Inflammatory macrophage (primary cell): ENCODE measurements at regions not wholly inside any gene's neighbourhood (a gene's known extent, or its start where the extent isn't known, plus 50 kb on each side); places are given as distances from the start of the nearest gene placed in this dataset.

Experiments
- DNase-seq, 2 donors: peaks; one replicate each; pipeline ENCODE4 v3.0.0-alpha.2; 2020 to 2022

GRCh38 chr4:35038079-35038805 lies 1206.1 kb downstream of the ARAP2 start:
- no peak for DNase-seq

GRCh38 chr4:35038845-35039244 lies 1205.5 kb downstream of the ARAP2 start:
- DNase-seq, result no peak

- DNase-seq, result no peak
Measured at GRCh38 chr4:35052546-35052945, 1191.8 kb downstream of the ARAP2 start.

DNA sequence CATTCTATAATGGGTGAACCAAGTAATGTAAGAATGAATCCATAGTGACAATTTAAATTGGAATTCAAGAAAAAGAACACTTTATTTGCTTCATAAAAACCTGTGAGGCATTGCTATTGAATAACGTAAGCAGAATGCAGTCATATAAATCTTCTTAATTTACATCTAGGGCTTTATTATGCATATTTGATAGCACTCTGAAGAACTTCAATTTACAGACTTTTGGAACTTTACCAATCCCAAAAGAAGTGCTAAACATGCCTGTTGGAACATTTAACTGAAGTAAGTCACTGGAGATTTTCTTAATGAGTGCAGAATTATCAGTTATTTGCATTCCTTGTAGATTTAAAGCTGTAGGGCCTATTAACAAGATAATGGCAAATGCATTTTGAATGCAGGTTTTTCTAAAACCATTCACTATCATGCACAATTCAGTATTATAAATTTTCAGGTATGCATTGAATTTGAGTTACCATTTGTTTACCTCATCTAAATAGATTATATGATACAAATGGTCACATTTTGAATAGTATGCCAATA lies 1181.2 kb downstream of the ARAP2 start:
- no peak for DNase-seq

GRCh38 chr4:35066406-35066805 lies 1177.9 kb downstream of the ARAP2 start:
- no peak for DNase-seq

- no peak for DNase-seq
Measured at GRCh38 chr4:35080799-35081198, 1163.5 kb downstream of the ARAP2 start.

DNA sequence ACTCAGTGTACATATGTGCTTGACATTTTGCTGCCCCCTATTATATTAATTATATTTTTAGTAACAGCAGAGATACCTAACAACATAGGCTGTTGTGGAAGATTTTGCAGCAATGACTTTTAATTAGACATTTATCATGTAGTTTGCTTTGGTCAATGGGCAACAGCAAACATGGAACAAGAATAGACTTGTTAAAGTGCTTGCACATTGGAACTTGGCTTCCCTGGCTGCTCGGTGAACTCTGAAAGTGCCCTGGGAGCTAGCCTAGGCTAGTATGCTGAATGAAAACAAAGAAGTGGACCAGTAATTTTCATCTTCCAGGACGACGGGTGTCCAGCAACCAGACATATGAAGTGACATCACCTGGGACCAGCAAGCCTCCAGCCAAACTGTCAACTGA lies 1157.1 kb downstream of the ARAP2 start:
- DNase-seq, result no peak

GRCh38 chr4:35100932-35101331 lies 1143.4 kb downstream of the ARAP2 start:
- DNase-seq, result no peak

DNA sequence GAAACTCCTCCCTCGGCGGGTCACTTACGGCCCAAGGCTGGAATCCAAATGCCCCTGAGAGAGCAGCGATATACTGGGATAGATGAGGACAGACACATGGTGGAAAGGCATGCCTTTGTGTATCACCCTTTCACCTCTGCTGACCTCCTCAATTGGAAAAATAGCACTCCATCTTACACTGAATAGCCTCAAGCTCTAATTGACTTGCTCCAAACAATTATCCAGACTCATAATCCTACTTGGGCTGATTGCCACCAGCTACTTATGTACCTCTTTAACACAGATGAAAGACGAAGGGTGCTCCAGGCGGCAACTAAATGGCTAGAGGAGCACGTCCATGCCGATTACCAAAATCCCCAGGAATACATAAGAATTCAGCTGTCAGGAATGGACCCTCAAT lies 1142.2 kb downstream of the ARAP2 start:
- no peak for DNase-seq

- no peak for DNase-seq
Measured at GRCh38 chr4:35105486-35105885, 1138.8 kb downstream of the ARAP2 start.

GRCh38 chr4:35106091-35106734 lies 1138.1 kb downstream of the ARAP2 start:
- no peak for DNase-seq

GRCh38 chr4:35124106-35124505 lies 1120.2 kb downstream of the ARAP2 start:
- DNase-seq, result no peak

GRCh38 chr4:35125995-35126712 lies 1118.2 kb downstream of the ARAP2 start:
- DNase-seq, result no peak

DNA sequence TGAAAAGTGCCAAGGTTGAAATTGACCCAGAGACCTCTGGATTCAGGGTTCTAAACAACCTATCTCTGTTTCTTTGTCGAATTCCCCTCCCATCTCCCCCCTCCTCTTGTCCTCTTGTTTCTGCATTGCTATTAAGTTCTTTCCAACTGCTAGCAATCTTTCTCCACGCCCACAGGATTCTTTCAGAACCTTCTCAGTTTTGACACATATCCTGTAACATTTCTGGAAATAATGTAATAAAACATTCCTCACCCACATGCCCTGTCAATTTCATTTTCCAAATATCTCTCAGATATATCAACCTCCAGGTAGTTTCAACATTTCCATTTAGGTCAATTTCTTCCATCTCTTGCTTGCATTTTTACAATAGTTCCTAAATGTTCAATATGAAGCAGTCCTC lies 1105.9 kb downstream of the ARAP2 start:
- DNase-seq, result no peak

DNA sequence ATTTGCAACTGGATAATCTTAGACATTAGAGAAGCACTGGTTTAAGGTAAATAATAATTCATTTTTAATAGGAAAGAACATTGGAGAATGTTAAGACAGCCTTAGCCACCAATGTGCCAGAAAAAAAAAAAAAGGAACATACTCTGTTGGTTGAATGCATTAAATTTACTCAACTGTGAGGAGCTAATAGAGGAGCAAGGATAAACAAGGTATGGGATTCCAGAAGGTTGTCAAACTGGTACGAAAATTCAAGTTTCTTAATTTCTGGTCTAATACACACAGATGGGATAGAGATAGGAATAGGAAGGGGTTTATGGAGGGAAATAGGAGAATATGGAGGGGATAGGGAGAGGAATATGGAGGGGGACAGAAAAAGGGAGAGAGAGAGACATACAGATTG lies 1096.6 kb downstream of the ARAP2 start:
- DNase-seq, result no peak

DNA sequence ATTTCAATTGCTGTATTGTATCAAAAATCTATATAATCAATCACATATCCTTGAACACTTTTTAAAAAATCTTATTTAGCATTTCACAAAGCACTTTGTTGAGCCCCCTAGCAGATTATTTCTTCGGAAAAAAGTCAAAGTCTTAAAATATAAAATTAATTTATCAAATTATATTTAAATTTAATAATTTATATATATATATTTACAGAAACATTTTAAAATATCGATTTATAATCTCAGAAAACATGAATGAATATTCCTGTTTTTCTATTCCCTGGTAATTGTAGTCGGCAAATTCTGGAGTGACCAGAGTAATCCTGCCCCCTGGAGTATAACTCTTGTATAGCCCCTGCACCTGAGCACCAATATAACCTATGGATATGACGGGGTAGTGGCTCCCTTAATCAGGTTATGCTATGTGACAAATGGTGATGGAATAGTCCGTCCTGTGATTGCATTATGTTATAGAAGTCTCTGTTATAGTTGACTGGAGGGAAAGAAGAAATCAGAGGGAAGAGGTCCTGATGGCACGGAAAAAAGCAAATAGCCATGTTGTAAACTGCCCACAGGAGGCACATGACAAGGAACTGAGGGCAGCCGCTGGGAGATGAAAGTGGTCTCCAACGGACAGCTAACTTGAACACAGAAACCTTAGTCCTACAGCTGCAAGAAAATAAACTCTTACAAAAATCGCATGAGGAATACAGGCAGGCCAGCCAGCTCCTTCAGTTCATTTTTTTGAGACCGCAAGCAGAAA lies 1092.3 kb downstream of the ARAP2 start:
- DNase-seq, result no peak

DNA sequence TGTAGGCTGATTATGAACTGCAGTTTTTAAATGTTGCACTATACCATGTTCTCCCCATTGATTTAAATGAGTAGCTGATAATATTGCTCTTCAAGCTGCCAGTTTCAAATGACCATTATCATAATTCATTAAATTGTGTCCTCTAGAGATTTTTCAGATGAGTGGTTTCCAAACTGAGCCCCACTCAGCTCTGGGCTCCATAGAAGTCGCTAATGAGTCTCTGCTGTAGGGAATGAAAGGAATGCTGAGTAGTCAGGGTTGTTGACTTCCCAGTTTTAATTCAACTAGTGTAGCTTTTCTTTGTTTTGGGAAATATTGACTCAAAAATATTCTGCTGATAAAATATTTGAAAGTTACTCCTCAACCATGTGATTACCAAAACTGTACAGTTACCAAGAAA lies 1081.1 kb downstream of the ARAP2 start:
- DNase-seq, result no peak

DNA sequence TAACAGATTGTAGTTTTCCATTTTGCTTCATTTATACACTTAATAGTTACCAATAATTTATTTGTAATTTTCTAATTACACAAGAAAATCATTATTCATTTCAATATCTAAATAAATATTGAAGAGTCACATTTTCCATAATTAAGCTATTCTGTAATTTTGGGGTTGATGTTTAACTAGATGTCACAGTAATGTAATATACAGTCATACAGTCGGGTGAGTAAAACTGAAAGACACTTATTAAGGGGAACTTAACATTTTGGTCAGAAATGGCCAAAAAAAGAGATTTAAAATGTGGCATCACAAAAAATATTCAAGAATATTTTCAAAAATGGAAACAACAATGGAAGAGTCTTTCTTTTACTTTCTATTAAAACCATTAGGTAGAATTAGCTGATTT lies 1080.3 kb downstream of the ARAP2 start:
- no peak for DNase-seq

GRCh38 chr4:35166466-35166865 lies 1077.8 kb downstream of the ARAP2 start:
- no peak for DNase-seq

DNA sequence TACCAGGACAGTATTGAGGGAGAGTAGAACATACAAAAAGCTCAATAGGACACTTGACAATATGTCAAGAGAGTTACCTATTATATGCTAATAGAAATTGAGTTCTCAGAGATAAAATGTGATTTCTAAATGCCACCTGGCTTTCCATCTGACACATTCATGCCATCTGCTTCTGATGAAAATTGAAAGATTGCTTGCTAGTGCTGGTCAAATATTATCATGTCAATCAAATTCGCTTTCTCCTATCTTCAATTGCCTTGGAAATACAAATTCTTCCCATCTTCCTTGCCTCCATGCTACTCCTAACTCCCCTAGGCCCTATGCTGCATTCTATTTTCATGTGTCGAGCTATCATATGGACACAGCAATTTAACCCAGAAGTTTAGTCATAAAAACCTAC lies 1076.9 kb downstream of the ARAP2 start:
- DNase-seq, result no peak

GRCh38 chr4:35175487-35175886 lies 1068.8 kb downstream of the ARAP2 start:
- no peak for DNase-seq

DNA sequence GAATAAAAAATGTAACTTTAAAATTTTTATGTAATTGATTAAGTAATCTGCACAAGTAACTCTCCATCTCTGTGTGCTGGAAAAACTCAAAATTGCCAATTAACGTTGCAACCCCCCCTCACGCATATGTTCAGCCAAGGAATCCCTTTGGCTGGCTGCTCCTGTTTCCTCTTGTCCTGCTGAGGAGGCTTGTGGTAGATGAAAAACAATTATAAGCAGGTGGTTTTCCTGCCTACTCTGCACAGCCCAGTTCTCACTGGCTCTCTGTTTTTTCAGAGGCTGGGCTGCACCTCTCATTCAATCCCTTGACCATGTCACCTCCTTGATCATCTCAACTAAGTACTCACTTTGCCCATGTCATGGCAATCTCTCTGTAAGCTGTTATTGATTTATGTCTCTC lies 1068.4 kb downstream of the ARAP2 start:
- no peak for DNase-seq

GRCh38 chr4:35182451-35182850 lies 1061.9 kb downstream of the ARAP2 start:
- no peak for DNase-seq
